HCT116 (cell line): ENCODE measurements at regions not wholly inside any gene's neighbourhood (a gene's known extent, or its start where the extent isn't known, plus 50 kb on each side); places are given as distances from the start of the nearest gene placed in this dataset.

Experiments
- ATAC-seq: fragments of 200-7000 bp; cut with Tn5 transposase; 2 replicates; pipeline ENCODE4 v1.9.1; 2020; ENCODE audit warnings: mild to moderate bottlenecking, moderate library complexity
- BruUV-seq: library from RNA; stranded (reverse); fragments of 400-500 nt; replicated peaks from 2 replicates; lab custom pipeline; 2021; lab: Mats Ljungman, UMichigan
- CTCF ChIA-PET: fragments of 300-600 bp; sonication (Branson Sonifier 250); formaldehyde crosslinking; loops from one replicate; lab custom pipeline; 2021; ENCODE audit warnings: antibody characterized with exemption; lab: Charles Lee
- POLR2A ChIA-PET: fragments of 300-600, 350-600 bp; sonication (Branson Sonifier 250); formaldehyde crosslinking; loops from one replicate; lab custom pipeline; 2021; ENCODE audit warnings: antibody characterized with exemption; lab: Charles Lee
- RAD21 ChIA-PET, 2 experiments: fragments of 300-600 bp; sonication (Branson Sonifier 250); formaldehyde crosslinking; loops; one replicate each; lab custom pipeline; 2023; ENCODE audit warnings: low total read pairs in 2 of 2; ENCODE audit not compliant: uncharacterized antibody in 2 of 2, unreplicated experiment in 2 of 2, low non-redundant PET in 1 of 2; lab: Charles Lee
- DNase-seq: peaks from one replicate; pipeline ENCODE4 v3.0.0-alpha.2; 2010; ENCODE audit warnings: low read depth, low spot score
- H2AFZ ChIP-seq: fragments of 200-600 bp; shearing (Covaris generic), sonication (generic); 2 replicates; pipeline ENCODE4 v1.6.1; 2017; ENCODE audit warnings: low read depth, mixed run types, mixed read lengths, antibody characterized with exemption, low read length; ENCODE audit not compliant: poor library complexity, severe bottlenecking
- H3K27ac ChIP-seq: 2 replicates; pipeline ENCODE4 v1.5.1; 2012; ENCODE audit warnings: low read depth, low read length
- H3K27me3 ChIP-seq: fragments of 200-600 bp; sonication (generic); 2 replicates; pipeline ENCODE4 v1.6.1; 2016; ENCODE audit warnings: mixed run types, low read length, mixed read lengths; ENCODE audit not compliant: insufficient read depth
- H3K36me3 ChIP-seq, 2 experiments: fragments of 200-500 bp in 1 of 2; fragments of 200-600 bp in 1 of 2; sonication (Bioruptor generic) in 1 of 2; sonication (generic) in 1 of 2; 2 replicates each; pipeline versions ENCODE4 v1.5.1 to v1.6.1; 2014 to 2016; ENCODE audit warnings: low read length in 2 of 2, inconsistent platforms in 1 of 2, mixed read lengths in 1 of 2, mixed run types in 1 of 2; ENCODE audit not compliant: insufficient read depth in 2 of 2, control insufficient read depth in 1 of 2
- H3K4me1 ChIP-seq, 2 experiments: fragments of 200-600 bp in 1 of 2; sonication (generic) in 1 of 2; 2 replicates each; pipeline versions ENCODE4 v1.5.1 to v1.6.1; 2012 to 2017; ENCODE audit warnings: low read length in 2 of 2, inconsistent platforms in 1 of 2, mild to moderate bottlenecking in 1 of 2, mixed read lengths in 1 of 2, mixed run types in 1 of 2, moderate library complexity in 1 of 2; ENCODE audit not compliant: insufficient read depth in 2 of 2, control insufficient read depth in 1 of 2
- H3K4me2 ChIP-seq: fragments of 200-600 bp; sonication (generic); 2 replicates; pipeline ENCODE4 v1.6.1; 2017; ENCODE audit warnings: mixed run types, low read length, mixed read lengths
- H3K4me3 ChIP-seq, 2 experiments: fragments of 200-600 bp in 1 of 2; sonication (generic) in 1 of 2; replicated peaks in 1 of 2; 2 replicates each; pipeline ENCODE4 v1.5.1; 2011 to 2016; ENCODE audit warnings: low read length in 2 of 2, control low read depth in 1 of 2, low read depth in 1 of 2, mild to moderate bottlenecking in 1 of 2, mixed read lengths in 1 of 2, mixed run types in 1 of 2
- H3K79me2 ChIP-seq: fragments of 200-600 bp; sonication (generic); 2 replicates; pipeline ENCODE4 v1.6.1; 2017; ENCODE audit warnings: mild to moderate bottlenecking, mixed run types, low read length, moderate library complexity, mixed read lengths; ENCODE audit not compliant: insufficient read depth
- H3K9ac ChIP-seq: fragments of 200-600 bp; sonication (generic); 2 replicates; pipeline ENCODE4 v1.6.1; 2016; ENCODE audit warnings: low read length, mixed read lengths
- H3K9me2 ChIP-seq: fragments of 200-600 bp; sonication (generic), shearing (Covaris generic); 2 replicates; pipeline ENCODE4 v1.6.1; 2017; ENCODE audit warnings: mixed run types, mild to moderate bottlenecking, moderate library complexity; ENCODE audit not compliant: insufficient read depth
- H3K9me3 ChIP-seq, 2 experiments: fragments of 200-500 bp in 1 of 2; fragments of 200-600 bp in 1 of 2; sonication (Bioruptor generic) in 1 of 2; sonication (generic) in 1 of 2; 2 replicates each; pipeline ENCODE4 v1.6.1; 2014 to 2017; ENCODE audit warnings: low read length in 2 of 2, mixed read lengths in 2 of 2, inconsistent platforms in 1 of 2, low read depth in 1 of 2, mild to moderate bottlenecking in 1 of 2, mixed run types in 1 of 2, moderate library complexity in 1 of 2; ENCODE audit not compliant: control insufficient read depth in 1 of 2, insufficient read depth in 1 of 2
- H4K20me1 ChIP-seq: fragments of 200-600 bp; sonication (generic), shearing (Covaris generic); 2 replicates; pipeline ENCODE4 v1.6.1; 2017; ENCODE audit warnings: mixed run types, mild to moderate bottlenecking, moderate library complexity; ENCODE audit not compliant: insufficient read depth
- CBX3 ChIP-seq: IDR thresholded peaks from 2 replicates; pipeline ENCODE4 v1.6.1; 2012; ENCODE audit warnings: low read depth
- EGR1 ChIP-seq: IDR thresholded peaks from 2 replicates; pipeline ENCODE4 v1.6.1; 2012; ENCODE audit warnings: low read depth
- EZH2 ChIP-seq: fragments of 200-600 bp; sonication (generic); IDR thresholded peaks from 2 replicates; pipeline ENCODE4 v1.6.1; 2017; ENCODE audit warnings: antibody characterized with exemption, mixed run types
- EZH2phosphoT487 ChIP-seq: fragments of 200-600 bp; IDR thresholded peaks from 2 replicates; pipeline ENCODE4 v1.6.1; 2018; ENCODE audit warnings: antibody characterized with exemption, borderline replicate concordance
- FOSL1 ChIP-seq: IDR thresholded peaks from 2 replicates; pipeline ENCODE4 v1.6.1; 2012; ENCODE audit warnings: low read depth
- JUND ChIP-seq: IDR thresholded peaks from 2 replicates; pipeline ENCODE4 v1.6.1; 2012
- MAX ChIP-seq: IDR thresholded peaks from 2 replicates; pipeline ENCODE4 v1.6.1; 2012
- POLR2A ChIP-seq: IDR thresholded peaks from 2 replicates; pipeline ENCODE4 v1.7.0; 2011; ENCODE audit warnings: borderline replicate concordance; ENCODE audit not compliant: insufficient read depth, insufficient read length; ENCODE audit errors: extremely low read depth
- RAD21 ChIP-seq: IDR thresholded peaks from 2 replicates; pipeline ENCODE4 v1.6.1; 2012; ENCODE audit warnings: low read depth, mild to moderate bottlenecking
- SP1 ChIP-seq: IDR thresholded peaks from 2 replicates; pipeline ENCODE4 v1.6.1; 2012; ENCODE audit warnings: low read depth
- SRF ChIP-seq: IDR thresholded peaks from 2 replicates; pipeline ENCODE4 v1.6.1; 2012; ENCODE audit warnings: low read depth
- TCF7L2 ChIP-seq: IDR thresholded peaks from 2 replicates; pipeline ENCODE4 v1.7.0; 2011; ENCODE audit warnings: borderline replicate concordance, inconsistent platforms; ENCODE audit not compliant: insufficient read depth, insufficient read length; ENCODE audit errors: extremely low read depth
- ZFX ChIP-seq: fragments of 450-650 bp; IDR thresholded peaks from 2 replicates; pipeline ENCODE4 v1.6.1; 2017
- ZNF274 ChIP-seq: fragments of 200-500 bp; sonication (Bioruptor generic); IDR thresholded peaks from 2 replicates; pipeline ENCODE4 v1.6.1; 2014; ENCODE audit warnings: mild to moderate bottlenecking, low read depth, low read length, inconsistent platforms
- intact Hi-C: fragments of 100-400 bp; cut with micrococcal nuclease; formaldehyde crosslinking; loops from 2 replicates; pipeline ENCODE4 v1.10.0; 2022
- TF ChIP-seq, protein P1 (sequence below): IDR thresholded peaks from 2 replicates; pipeline ENCODE4 v1.6.1; 2011; ENCODE audit warnings: mild to moderate bottlenecking, low read length, moderate library complexity; ENCODE audit not compliant: insufficient replicate concordance; ENCODE audit errors: extremely low read depth
- TF ChIP-seq, protein P2 (sequence below), 3 experiments: fragments of 200-600 bp in 1 of 3; sonication (generic) in 1 of 3; IDR thresholded peaks in 2 of 3; conservative IDR thresholded peaks in 1 of 3; 2 replicates each; pipeline ENCODE4 v1.5.1; 2012 to 2017; ENCODE audit warnings: low read depth in 2 of 3, low read length in 2 of 3, antibody characterized with exemption in 1 of 3, borderline replicate concordance in 1 of 3, control low read depth in 1 of 3, mild to moderate bottlenecking in 1 of 3, mixed read lengths in 1 of 3, mixed run types in 1 of 3, moderate library complexity in 1 of 3; ENCODE audit not compliant: insufficient read depth in 1 of 3

DNA sequence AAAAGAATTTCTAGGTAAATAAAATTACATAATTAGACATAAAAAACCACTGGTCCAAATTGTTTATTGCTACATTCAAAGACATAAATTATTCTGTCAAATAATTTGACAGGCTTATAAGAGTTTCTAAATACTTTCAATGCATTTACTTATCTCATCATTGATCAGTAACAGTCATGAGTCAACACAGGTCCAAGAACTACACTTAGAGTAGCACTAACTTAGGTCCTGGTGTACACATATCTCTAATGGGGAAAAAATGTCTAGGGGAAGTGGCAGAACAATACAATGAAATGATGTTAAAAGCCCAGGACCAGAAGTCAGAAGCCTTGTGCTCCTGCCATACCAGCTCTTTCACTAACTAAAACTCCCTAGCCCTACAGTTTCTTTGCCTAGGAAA, 96.5 kb upstream of the SLCO6A1 start:
- no peak overlapping the region for H2AFZ ChIP-seq
- ChIA-PET POLR2A (no interaction called here), RAD21 (no interaction called here), CTCF (no interaction called here)
- no peaks in the 10 kb centered on the region for H4K20me1 ChIP-seq
- H3K9ac ChIP-seq: no peak overlapping the region
- TF ChIP-seq POLR2A (no peak), JUND (no peak), ZFX (no peak), TCF7L2 (no peak), ZNF274 (no peak), FOSL1 (no peak), CBX3 (no peak), EZH2 (no peak), RAD21 (no peak), SRF (no peak), SP1 (no peak), EGR1 (no peak), EZH2phosphoT487 (no peak), MAX (no peak)
- TF ChIP-seq, protein P1, sequence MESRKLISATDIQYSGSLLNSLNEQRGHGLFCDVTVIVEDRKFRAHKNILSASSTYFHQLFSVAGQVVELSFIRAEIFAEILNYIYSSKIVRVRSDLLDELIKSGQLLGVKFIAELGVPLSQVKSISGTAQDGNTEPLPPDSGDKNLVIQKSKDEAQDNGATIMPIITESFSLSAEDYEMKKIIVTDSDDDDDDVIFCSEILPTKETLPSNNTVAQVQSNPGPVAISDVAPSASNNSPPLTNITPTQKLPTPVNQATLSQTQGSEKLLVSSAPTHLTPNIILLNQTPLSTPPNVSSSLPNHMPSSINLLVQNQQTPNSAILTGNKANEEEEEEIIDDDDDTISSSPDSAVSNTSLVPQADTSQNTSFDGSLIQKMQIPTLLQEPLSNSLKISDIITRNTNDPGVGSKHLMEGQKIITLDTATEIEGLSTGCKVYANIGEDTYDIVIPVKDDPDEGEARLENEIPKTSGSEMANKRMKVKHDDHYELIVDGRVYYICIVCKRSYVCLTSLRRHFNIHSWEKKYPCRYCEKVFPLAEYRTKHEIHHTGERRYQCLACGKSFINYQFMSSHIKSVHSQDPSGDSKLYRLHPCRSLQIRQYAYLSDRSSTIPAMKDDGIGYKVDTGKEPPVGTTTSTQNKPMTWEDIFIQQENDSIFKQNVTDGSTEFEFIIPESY: no peak
- TF ChIP-seq, protein P2, sequence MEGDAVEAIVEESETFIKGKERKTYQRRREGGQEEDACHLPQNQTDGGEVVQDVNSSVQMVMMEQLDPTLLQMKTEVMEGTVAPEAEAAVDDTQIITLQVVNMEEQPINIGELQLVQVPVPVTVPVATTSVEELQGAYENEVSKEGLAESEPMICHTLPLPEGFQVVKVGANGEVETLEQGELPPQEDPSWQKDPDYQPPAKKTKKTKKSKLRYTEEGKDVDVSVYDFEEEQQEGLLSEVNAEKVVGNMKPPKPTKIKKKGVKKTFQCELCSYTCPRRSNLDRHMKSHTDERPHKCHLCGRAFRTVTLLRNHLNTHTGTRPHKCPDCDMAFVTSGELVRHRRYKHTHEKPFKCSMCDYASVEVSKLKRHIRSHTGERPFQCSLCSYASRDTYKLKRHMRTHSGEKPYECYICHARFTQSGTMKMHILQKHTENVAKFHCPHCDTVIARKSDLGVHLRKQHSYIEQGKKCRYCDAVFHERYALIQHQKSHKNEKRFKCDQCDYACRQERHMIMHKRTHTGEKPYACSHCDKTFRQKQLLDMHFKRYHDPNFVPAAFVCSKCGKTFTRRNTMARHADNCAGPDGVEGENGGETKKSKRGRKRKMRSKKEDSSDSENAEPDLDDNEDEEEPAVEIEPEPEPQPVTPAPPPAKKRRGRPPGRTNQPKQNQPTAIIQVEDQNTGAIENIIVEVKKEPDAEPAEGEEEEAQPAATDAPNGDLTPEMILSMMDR (IDR thresholded peaks at IDR 0.05 in 2 of 3, conservative IDR thresholded peaks at IDR 0.05 in 1 of 3; ENCODE audit: borderline replicate concordance in 1 of 3, insufficient read depth in 1 of 3, low read depth in 2 of 3, low read length in 2 of 3): no peak
- intact Hi-C loops: no loop called here
- no peak overlapping the region for H3K4me3 ChIP-seq
- no peak for ATAC-seq
- no TSS peak for BruUV-seq
- no peak overlapping the region for H3K4me2 ChIP-seq
- H3K27me3 ChIP-seq: no peaks in the 10 kb centered on the region
- H3K9me3 ChIP-seq: no peaks in the 10 kb centered on the region
- no peaks in the 10 kb centered on the region for H3K36me3 ChIP-seq
- H3K79me2 ChIP-seq: no peaks in the 10 kb centered on the region
- no peak for DNase-seq
- H3K27ac ChIP-seq: no peak overlapping the region
- H3K4me1 ChIP-seq: no peaks in the 10 kb centered on the region
- no peaks in the 10 kb centered on the region for H3K9me2 ChIP-seq
